HL-60 (cell line): ENCODE measurements at regions not wholly inside any gene's neighbourhood (a gene's known extent, or its start where the extent isn't known, plus 50 kb on each side); places are given as distances from the start of the nearest gene placed in this dataset.

ENCODE experiments used
- CTCF ChIP-seq: IDR thresholded peaks from one replicate; pipeline ENCODE4 v1.5.1; 2011; ENCODE audit warnings: low read length, control low read depth, inconsistent platforms; ENCODE audit not compliant: insufficient read depth
- GABPA ChIP-seq: IDR thresholded peaks from 2 replicates; pipeline ENCODE4 v1.6.1; 2012; ENCODE audit warnings: low read depth
- REST ChIP-seq: IDR thresholded peaks from 2 replicates; pipeline ENCODE4 v1.6.1; 2012; ENCODE audit warnings: low read depth; ENCODE audit not compliant: insufficient replicate concordance

DNA sequence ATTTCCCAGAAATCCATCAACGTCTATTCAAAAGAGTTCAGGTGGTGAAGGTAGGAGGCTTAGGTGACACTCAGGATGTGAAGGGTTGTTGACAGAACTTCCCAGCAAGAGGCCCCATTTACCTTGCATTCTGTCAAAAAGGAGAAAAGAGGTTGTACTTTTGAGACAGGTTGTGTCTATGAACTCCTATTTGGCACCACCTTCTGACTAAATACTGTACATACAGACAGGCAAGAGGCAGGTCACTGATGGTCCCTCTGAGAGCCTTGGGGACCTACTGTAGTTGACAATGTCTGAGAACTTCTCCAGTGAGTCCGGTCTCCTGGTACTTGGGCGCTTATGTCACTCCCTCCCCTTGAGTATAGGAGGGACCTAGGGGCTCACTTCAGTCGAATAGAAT lies 479.3 kb upstream of the ZFHX3 start:
- no peak for TF ChIP-seq CTCF
- no peak for TF ChIP-seq REST
- no peak for TF ChIP-seq GABPA
